HepG2 (cell line): ENCODE measurements at regions not wholly inside any gene's neighbourhood (a gene's known extent, or its start where the extent isn't known, plus 50 kb on each side); places are given as distances from the start of the nearest gene placed in this dataset.

Experiments used
- AKNA ChIP-seq: sonication (generic); formaldehyde crosslinking; IDR thresholded peaks from 2 replicates; pipeline ENCODE4 v1.4.0; 2020; ENCODE audit warnings: missing genetic modification reagents, borderline replicate concordance
- CSRNP2 ChIP-seq: sonication (generic); formaldehyde crosslinking; conservative IDR thresholded peaks from 2 replicates; pipeline ENCODE4 v1.8.0; 2022; ENCODE audit warnings: low read depth, missing genetic modification reagents
- E2F5 ChIP-seq: sonication (generic); formaldehyde crosslinking; conservative IDR thresholded peaks from 2 replicates; pipeline ENCODE4 v1.4.0; 2020; ENCODE audit warnings: missing genetic modification reagents
- HMGXB4 ChIP-seq, 2 experiments: sonication (generic) in 1 of 2; formaldehyde crosslinking in 1 of 2; IDR thresholded peaks; 2 replicates each; pipeline versions ENCODE4 v1.4.0 to v1.6.1; 2018 to 2020; ENCODE audit warnings: missing genetic modification reagents in 2 of 2, borderline replicate concordance in 1 of 2, low read depth in 1 of 2, mild to moderate bottlenecking in 1 of 2, missing biosample characterization in 1 of 2
- HNRNPUL1 ChIP-seq: fragments of 200-400 bp; formaldehyde crosslinking; IDR thresholded peaks from 2 replicates; pipeline ENCODE4 v1.6.1; 2017; ENCODE audit warnings: low read depth, mild to moderate bottlenecking, low read length, moderate library complexity
- IKZF1 ChIP-seq: fragments of 450-650 bp; IDR thresholded peaks from 2 replicates; pipeline ENCODE4 v1.7.1; 2016
- IRF9 ChIP-seq: sonication (generic); formaldehyde crosslinking; IDR thresholded peaks from 2 replicates; pipeline ENCODE4 v1.8.0; 2022; ENCODE audit warnings: missing genetic modification reagents, mild to moderate bottlenecking, borderline replicate concordance
- NR2C2 ChIP-seq: sonication (generic); formaldehyde crosslinking; IDR thresholded peaks from 2 replicates; pipeline ENCODE4 v1.4.0; 2020; ENCODE audit warnings: missing genetic modification reagents, mild to moderate bottlenecking, moderate library complexity, borderline replicate concordance
- SCMH1 ChIP-seq: sonication (generic); formaldehyde crosslinking; IDR thresholded peaks from 2 replicates; pipeline ENCODE4 v1.9.0; 2021; ENCODE audit warnings: missing genetic modification reagents, mild to moderate bottlenecking, borderline replicate concordance
- SMC3 ChIP-seq: IDR thresholded peaks from 2 replicates; pipeline ENCODE4 v1.6.1; 2011; ENCODE audit warnings: low read length, improper control_type of control experiment
- SNAPC2 ChIP-seq: sonication (generic); formaldehyde crosslinking; IDR thresholded peaks from 2 replicates; pipeline ENCODE4 v1.8.1; 2022; ENCODE audit warnings: mild to moderate bottlenecking, missing genetic modification reagents
- SPEN ChIP-seq: sonication (generic); formaldehyde crosslinking; IDR thresholded peaks from 2 replicates; pipeline ENCODE4 v1.5.1; 2020; ENCODE audit warnings: low read depth, mild to moderate bottlenecking, missing genetic modification reagents
- SYNCRIP ChIP-seq: fragments of 200-400 bp; formaldehyde crosslinking; IDR thresholded peaks from 2 replicates; pipeline ENCODE4 v1.6.1; 2018; ENCODE audit warnings: mild to moderate bottlenecking, low read depth, low read length; ENCODE audit not compliant: insufficient read depth
- ZNF446 ChIP-seq: sonication (generic); formaldehyde crosslinking; IDR thresholded peaks from 2 replicates; pipeline ENCODE4 v1.5.0; 2020; ENCODE audit warnings: mild to moderate bottlenecking, missing genetic modification reagents
- ZNF7 ChIP-seq: IDR thresholded peaks from 2 replicates; pipeline ENCODE4 v1.6.1; 2016; ENCODE audit warnings: missing biosample characterization, missing genetic modification reagents

- TF ChIP-seq HMGXB4 (CRISPR knock-in tag; IDR thresholded peaks at IDR 0.05; ENCODE audit: borderline replicate concordance in 1 of 2, low read depth in 1 of 2) (0 out of 4 replicates have a peak, but pooled peaks of 1 of the 2 experiments have one; percentile 21), AKNA (no peak), SCMH1 (CRISPR knock-in tag) (no peak), CSRNP2 (no peak), ZNF7 (CRISPR knock-in tag) (no peak), E2F5 (no peak), IKZF1 (no peak), SYNCRIP (no peak), HNRNPUL1 (no peak), IRF9 (CRISPR knock-in tag) (peak; percentile 60; the same call in 1 of the 2 replicates), ZNF446 (CRISPR knock-in tag) (no peak), SMC3 (no peak), SNAPC2 (no peak), SPEN (CRISPR knock-in tag) (peak; percentile 8; the same call in 1 of the 2 replicates), NR2C2 (0 out of 2 replicates have a peak, but pooled peaks have one; percentile 9)
- TF ChIP-seq, all 625 proteins: peak for 11
Observed at GRCh38 chr2:74740395-74740740, 86.3 kb downstream of the SEMA4F start (continued).
